Ectodermal cell (in vitro differentiated cells): ENCODE measurements at regions not wholly inside any gene's neighbourhood (a gene's known extent, or its start where the extent isn't known, plus 50 kb on each side); places are given as distances from the start of the nearest gene placed in this dataset.

Experiments
- H3K27ac ChIP-seq: 2 replicates; pipeline ENCODE4 v1.7.0; 2013; ENCODE audit warnings: mild to moderate bottlenecking, low read depth, low read length; ENCODE audit not compliant: insufficient read depth, poor library complexity, severe bottlenecking
- H3K27me3 ChIP-seq: 2 replicates; pipeline ENCODE4 v1.7.0; 2013; ENCODE audit warnings: mild to moderate bottlenecking, low read length; ENCODE audit not compliant: insufficient read depth, control insufficient read depth, poor library complexity, severe bottlenecking
- H3K36me3 ChIP-seq: one replicate; pipeline ENCODE4 v1.7.0; 2013; ENCODE audit warnings: low read length; ENCODE audit not compliant: control insufficient read depth, insufficient read depth
- H3K4me1 ChIP-seq: one replicate; pipeline ENCODE4 v1.7.0; 2013; ENCODE audit warnings: low read length; ENCODE audit not compliant: control insufficient read depth, insufficient read depth
- H3K4me3 ChIP-seq: 2 replicates; pipeline ENCODE4 v1.7.0; 2013; ENCODE audit warnings: low read depth, low read length, control low read depth; ENCODE audit not compliant: insufficient read depth
- H3K9me3 ChIP-seq: 2 replicates; pipeline ENCODE4 v1.7.0; 2013; ENCODE audit warnings: mild to moderate bottlenecking, low read length, moderate library complexity; ENCODE audit not compliant: control insufficient read depth
- WGBS, 2 experiments: methylation state at CpG; one replicate each; pipeline ENCODE4 v1.1.7; 2013; ENCODE audit warnings: missing lambda C conversion rate in 2 of 2; 5-methylcytosine and 5-hydroxymethylcytosine counted together

DNA sequence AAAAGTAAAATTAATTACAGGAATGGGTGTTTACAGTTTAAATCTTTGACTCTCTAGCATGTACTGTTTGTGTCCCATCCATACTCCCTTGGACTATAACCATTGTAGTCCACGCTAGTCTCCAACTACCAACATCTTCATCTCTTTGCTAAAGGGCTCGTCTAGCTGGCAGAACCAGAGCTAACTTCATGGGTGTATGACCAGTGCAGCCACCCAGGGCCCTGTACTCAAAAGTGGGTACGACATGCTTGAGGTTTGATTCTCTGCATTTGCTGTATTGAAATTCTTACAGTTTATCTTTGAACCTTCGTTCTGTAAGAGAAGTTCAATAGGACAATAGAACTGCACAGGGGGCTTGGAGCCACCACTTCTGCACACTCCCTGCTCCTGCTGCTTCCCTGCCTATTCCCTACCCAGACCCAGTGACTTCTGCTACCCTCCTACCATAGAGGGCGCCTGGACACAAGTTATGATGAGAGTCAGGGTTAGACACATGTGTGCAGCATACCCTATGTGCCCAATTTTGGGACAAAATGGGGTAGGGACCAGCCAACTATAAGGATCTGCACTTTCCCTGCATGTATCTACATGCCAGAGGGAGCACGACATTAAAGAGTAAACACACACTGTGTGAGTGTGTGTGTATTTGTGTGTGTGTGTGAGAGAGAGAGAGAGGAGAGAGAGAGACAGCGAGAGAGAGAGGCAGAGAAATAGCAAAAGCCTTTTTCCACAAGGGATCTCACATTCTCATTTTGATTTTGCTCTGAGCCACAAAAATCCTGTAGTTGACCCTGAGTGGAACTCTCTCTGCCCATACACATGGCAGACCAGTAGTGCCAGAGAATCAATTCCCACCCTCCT lies 59.0 kb upstream of the NECTIN3 start:
- no peaks in the 10 kb centered on the region for H3K27me3 ChIP-seq
- 73 to 84% methylated on average over 6 of the region's 7 CpGs for whole genome bisulfite sequencing, 2 experiments
- no peak overlapping the region for H3K27ac ChIP-seq
- H3K4me1 ChIP-seq, result no peaks in the 10 kb centered on the region
- no peaks in the 10 kb centered on the region for H3K36me3 ChIP-seq
- H3K9me3 ChIP-seq, result no peaks in the 10 kb centered on the region
- H3K4me3 ChIP-seq, result no peak overlapping the region
